ENCODE measurements at regions not wholly inside any gene's neighbourhood (a gene's known extent, or its start where the extent isn't known, plus 50 kb on each side); places are given as distances from the start of the nearest gene placed in this dataset.

DNA sequence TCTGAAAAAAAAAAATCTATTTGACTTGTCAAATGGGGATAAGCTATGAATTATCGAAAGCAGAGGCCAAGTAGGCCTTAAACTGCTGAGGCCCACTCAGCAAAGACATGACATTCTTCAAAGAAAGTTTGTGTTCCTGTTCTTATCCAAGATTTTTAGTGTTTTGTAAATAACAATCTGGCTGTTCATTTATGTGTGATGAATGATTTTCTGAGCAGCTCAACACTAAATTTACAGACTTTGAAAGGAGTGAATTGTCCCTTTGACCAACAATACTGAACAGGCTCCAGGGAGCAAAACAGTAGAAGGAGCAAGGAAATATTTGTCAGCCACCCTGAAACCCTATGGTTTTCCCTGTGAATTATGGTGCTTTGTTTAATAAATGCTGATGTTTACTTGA lies 512.6 kb upstream of the NAALADL2 start:
- no peaks in the 10 kb centered on the region for H3K9me3 ChIP-seq (ENCODE audit: low read depth, low read length, poor library complexity, severe bottlenecking)
- intact Hi-C loops (cut with micrococcal nuclease; ENCODE audit: unreplicated experiment): no loop called here
- DNase-seq (ENCODE audit: low spot score): no peak
- no peaks in the 10 kb centered on the region for H3K4me1 ChIP-seq (ENCODE audit: insufficient read depth, low read length, poor library complexity, severe bottlenecking)
- no peak overlapping the region for H3K27ac ChIP-seq (ENCODE audit: low read depth, low read length, poor library complexity, severe bottlenecking)
- TF ChIP-seq CTCF (conservative IDR thresholded peaks at IDR 0.05; ENCODE audit: low read depth, low read length): no peak
- no peak for TF ChIP-seq EZH2 (IDR thresholded peaks at IDR 0.05; ENCODE audit: borderline replicate concordance, low read depth, low read length, poor library complexity, severe bottlenecking)
- CTCF ChIA-PET: no interaction called here
- H3K27me3 ChIP-seq (replicated peaks; ENCODE audit: insufficient read depth, low read depth, low read length, poor library complexity): no peaks in the 10 kb centered on the region
- no peak overlapping the region for H3K4me3 ChIP-seq (ENCODE audit: low read depth, low read length, poor library complexity, severe bottlenecking)
- no peaks in the 10 kb centered on the region for H3K36me3 ChIP-seq (ENCODE audit: insufficient read depth, low read length, poor library complexity, severe bottlenecking)
- POLR2A ChIA-PET (ENCODE audit: low non-redundant PET): no interaction called here
- BruUV-seq (replicated peaks): no TSS peak

DNA sequence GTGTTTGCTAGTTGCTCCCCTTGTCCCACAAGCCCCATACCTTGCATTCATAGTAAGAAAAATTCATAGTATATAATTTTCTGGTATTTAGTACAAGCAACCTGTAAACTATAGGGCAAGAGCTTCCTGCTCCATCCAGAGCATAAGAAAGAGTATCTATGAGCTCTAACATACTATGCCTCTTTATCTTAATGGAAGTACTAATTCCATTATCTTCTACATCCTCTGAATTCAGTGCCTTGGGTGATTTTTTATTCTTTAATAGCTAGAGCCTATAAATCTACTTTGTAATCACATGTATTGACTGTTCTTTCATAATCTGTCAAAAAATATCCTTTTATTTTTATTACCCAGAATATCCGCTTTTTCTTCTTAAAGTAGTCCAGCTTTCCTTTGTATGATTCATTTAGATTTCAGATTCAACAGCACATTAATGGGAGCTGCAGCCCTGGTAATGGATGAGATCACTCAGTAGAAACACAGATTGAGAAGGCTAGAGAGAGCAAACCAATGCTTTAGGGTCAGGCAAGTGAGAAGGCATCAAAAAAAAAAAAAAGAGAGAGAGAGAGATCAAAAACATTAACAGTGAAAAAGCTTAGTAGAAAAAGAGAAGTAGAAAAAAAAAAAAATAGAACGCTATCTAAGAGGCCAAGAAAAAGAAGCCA lies 511.5 kb upstream of the NAALADL2 start:
- Histone ChIP-seq H3K27me3 (replicated peaks; ENCODE audit: insufficient read depth, low read depth, low read length, poor library complexity) (no peaks in the 10 kb centered on the region), H3K9me3 (ENCODE audit: low read depth, low read length, poor library complexity, severe bottlenecking) (no peaks in the 10 kb centered on the region), H3K27ac (ENCODE audit: low read depth, low read length, poor library complexity, severe bottlenecking) (no peak overlapping the region), H3K4me3 (ENCODE audit: low read depth, low read length, poor library complexity, severe bottlenecking) (no peak overlapping the region), H3K36me3 (ENCODE audit: insufficient read depth, low read length, poor library complexity, severe bottlenecking) (no peaks in the 10 kb centered on the region), H3K4me1 (ENCODE audit: insufficient read depth, low read length, poor library complexity, severe bottlenecking) (no peaks in the 10 kb centered on the region)
- no peak for DNase-seq (ENCODE audit: low spot score)
- POLR2A ChIA-PET (ENCODE audit: low non-redundant PET): no interaction called here
- CTCF ChIA-PET: no interaction called here
- intact Hi-C loops (cut with micrococcal nuclease; ENCODE audit: unreplicated experiment): no loop called here
- TF ChIP-seq CTCF (conservative IDR thresholded peaks at IDR 0.05; ENCODE audit: low read depth, low read length) (no peak), EZH2 (IDR thresholded peaks at IDR 0.05; ENCODE audit: borderline replicate concordance, low read depth, low read length, poor library complexity, severe bottlenecking) (no peak)
- BruUV-seq (replicated peaks): no TSS peak

- Histone ChIP-seq H3K27ac (ENCODE audit: low read depth, low read length, poor library complexity, severe bottlenecking) (no peak overlapping the region), H3K4me1 (ENCODE audit: insufficient read depth, low read length, poor library complexity, severe bottlenecking) (no peaks in the 10 kb centered on the region), H3K4me3 (ENCODE audit: low read depth, low read length, poor library complexity, severe bottlenecking) (no peak overlapping the region), H3K36me3 (ENCODE audit: insufficient read depth, low read length, poor library complexity, severe bottlenecking) (no peaks in the 10 kb centered on the region), H3K9me3 (ENCODE audit: low read depth, low read length, poor library complexity, severe bottlenecking) (no peaks in the 10 kb centered on the region), H3K27me3 (replicated peaks; ENCODE audit: insufficient read depth, low read depth, low read length, poor library complexity) (no peaks in the 10 kb centered on the region)
- DNase-seq (ENCODE audit: low spot score): no peak
- BruUV-seq (replicated peaks): no TSS peak
- intact Hi-C loops (cut with micrococcal nuclease; ENCODE audit: unreplicated experiment): no loop called here
- TF ChIP-seq EZH2 (IDR thresholded peaks at IDR 0.05; ENCODE audit: borderline replicate concordance, low read depth, low read length, poor library complexity, severe bottlenecking): no peak
- no peak for TF ChIP-seq CTCF (conservative IDR thresholded peaks at IDR 0.05; ENCODE audit: low read depth, low read length)
- ChIA-PET CTCF (no interaction called here), POLR2A (ENCODE audit: low non-redundant PET) (no interaction called here)
Observed at GRCh38 chr3:174352227-174352626, 506.9 kb upstream of the NAALADL2 start.

Measured in A673 (cell line).